CD14-positive monocyte (primary cell): ENCODE measurements at regions not wholly inside any gene's neighbourhood (a gene's known extent, or its start where the extent isn't known, plus 50 kb on each side); places are given as distances from the start of the nearest gene placed in this dataset.

Experiments used
- DNase-seq, 3 donors: peaks; one replicate each; pipeline ENCODE4 v3.0.0-alpha.2; 2011 to 2022
- H2AFZ ChIP-seq: 2 replicates; pipeline ENCODE4 v1.6.0; 2012; ENCODE audit warnings: mild to moderate bottlenecking, low read depth, low read length, inconsistent platforms; ENCODE audit not compliant: insufficient read depth, poor library complexity, severe bottlenecking
- H3K27ac ChIP-seq, 2 donors: 1 replicate in 1 of 2; 2 replicates in 1 of 2; pipeline ENCODE4 v1.5.1; 2012 to 2013; ENCODE audit warnings: low read length in 2 of 2, control low read depth in 1 of 2, inconsistent platforms in 1 of 2, low read depth in 1 of 2, mild to moderate bottlenecking in 1 of 2
- H3K27me3 ChIP-seq, 2 donors: one replicate each; pipeline versions ENCODE4 v1.6.0 to v1.6.1; 2011 to 2013; ENCODE audit warnings: low read length in 2 of 2; ENCODE audit not compliant: control insufficient read depth in 2 of 2, insufficient read depth in 2 of 2
- H3K36me3 ChIP-seq, 2 donors: replicated peaks in 1 of 2; 1 replicate in 1 of 2; 2 replicates in 1 of 2; pipeline versions ENCODE4 v1.5.1 to v1.6.1; 2012 to 2013; ENCODE audit warnings: low read length in 2 of 2, control low read depth in 1 of 2, inconsistent platforms in 1 of 2, mild to moderate bottlenecking in 1 of 2; ENCODE audit not compliant: insufficient read depth in 2 of 2, control insufficient read depth in 1 of 2
- H3K4me1 ChIP-seq, 2 donors: 1 replicate in 1 of 2; 2 replicates in 1 of 2; pipeline versions ENCODE4 v1.5.1 to v1.6.1; 2012 to 2013; ENCODE audit warnings: low read length in 2 of 2, control low read depth in 1 of 2, inconsistent platforms in 1 of 2, mild to moderate bottlenecking in 1 of 2, moderate library complexity in 1 of 2; ENCODE audit not compliant: insufficient read depth in 2 of 2, control insufficient read depth in 1 of 2
- H3K4me2 ChIP-seq: replicated peaks from 2 replicates; pipeline ENCODE3; 2012; ENCODE audit warnings: low read length, moderate library complexity, mild to moderate bottlenecking; ENCODE audit not compliant: poor library complexity, severe bottlenecking; ENCODE audit errors: extremely low read depth
- H3K4me3 ChIP-seq, 3 experiments: fragments of 200-600 bp in 1 of 3; sonication (generic) in 1 of 3; replicated peaks in 1 of 3; 1 replicate in 2 of 3; 2 replicates in 1 of 3; pipeline ENCODE4 v1.5.1; 2011 to 2013; ENCODE audit warnings: low read length in 3 of 3, mild to moderate bottlenecking in 3 of 3, control low read depth in 2 of 3, low read depth in 2 of 3, inconsistent platforms in 1 of 3, moderate library complexity in 1 of 3
- H3K79me2 ChIP-seq: 2 replicates; pipeline ENCODE4 v1.6.0; 2012; ENCODE audit warnings: mild to moderate bottlenecking, control low read depth, inconsistent platforms, low read length, moderate library complexity; ENCODE audit not compliant: insufficient read depth
- H3K9ac ChIP-seq: 2 replicates; pipeline ENCODE4 v1.6.0; 2017; ENCODE audit warnings: low read length, mild to moderate bottlenecking; ENCODE audit not compliant: insufficient read depth, poor library complexity, severe bottlenecking
- H3K9me3 ChIP-seq, 2 donors: replicated peaks in 1 of 2; 1 replicate in 1 of 2; 2 replicates in 1 of 2; pipeline versions ENCODE4 v1.5.1 to v1.6.1; 2012 to 2013; ENCODE audit warnings: low read length in 2 of 2, control low read depth in 1 of 2; ENCODE audit not compliant: control insufficient read depth in 1 of 2, insufficient read depth in 1 of 2
- H4K20me1 ChIP-seq: 2 replicates; pipeline ENCODE4 v1.6.0; 2012; ENCODE audit warnings: mild to moderate bottlenecking, low read length, control low read depth, moderate library complexity; ENCODE audit not compliant: insufficient read depth
- H3K27ac Mint-ChIP-seq, 7 donors: one replicate each; pipeline ENCODE4 v1.8.0; 2020; ENCODE audit warnings: mild to moderate bottlenecking in 7 of 7, mixed read lengths in 7 of 7, moderate library complexity in 6 of 7, inconsistent platforms in 2 of 7
- H3K27me3 Mint-ChIP-seq, 3 donors: one replicate each; pipeline ENCODE4 v1.8.0; 2021 to 2022; ENCODE audit warnings: low read depth in 3 of 3, mild to moderate bottlenecking in 3 of 3, mixed read lengths in 3 of 3, moderate library complexity in 3 of 3, inconsistent platforms in 1 of 3
- H3K36me3 Mint-ChIP-seq, 2 donors: one replicate each; pipeline ENCODE4 v1.8.0; 2020; ENCODE audit warnings: mixed read lengths in 2 of 2, inconsistent platforms in 1 of 2, mild to moderate bottlenecking in 1 of 2
- H3K4me1 Mint-ChIP-seq: one replicate; pipeline ENCODE4 v1.8.0; 2020; ENCODE audit warnings: mild to moderate bottlenecking, mixed read lengths
- H3K4me3 Mint-ChIP-seq, 2 donors: one replicate each; pipeline ENCODE4 v1.8.0; 2020; ENCODE audit warnings: mild to moderate bottlenecking in 2 of 2, mixed read lengths in 2 of 2, moderate library complexity in 1 of 2
- H3K9me3 Mint-ChIP-seq, 7 donors: one replicate each; pipeline ENCODE4 v1.8.0; 2020 to 2022; ENCODE audit warnings: mixed read lengths in 7 of 7, mild to moderate bottlenecking in 6 of 7, moderate library complexity in 6 of 7, inconsistent platforms in 2 of 7
- CTCF ChIP-seq: fragments of 200-600 bp; IDR thresholded peaks from one replicate; pipeline ENCODE4 v1.8.0; 2022; ENCODE audit warnings: antibody characterized with exemption, mild to moderate bottlenecking
- WGBS: methylation state at CpG from one replicate; pipeline ENCODE4 v1.1.5; 2013; ENCODE audit warnings: missing lambda C conversion rate; ENCODE audit not compliant: insufficient coverage; 5-methylcytosine and 5-hydroxymethylcytosine counted together
- intact Hi-C, 2 donors: fragments of 100-400 bp; cut with micrococcal nuclease; formaldehyde crosslinking; loops; one replicate each; pipeline versions ENCODE4 v1.15.0 to v1.15.1; 2023

- peak; percentile 68 for TF ChIP-seq CTCF
Observed at GRCh38 chr3:178385280-178385952, 150.8 kb upstream of the KCNMB2 start.

GRCh38 chr3:178386401-178386800 is 149.8 kb upstream of the KCNMB2 start:
- Histone ChIP-seq H3K27me3 (no peaks in the 10 kb centered on the region), H3K36me3 (no peaks in the 10 kb centered on the region), H3K79me2 (no peaks in the 10 kb centered on the region), H3K4me1 (no peaks in the 10 kb centered on the region), H3K27ac (no peak overlapping the region), H2AFZ (no peak overlapping the region), H3K9ac (no peak overlapping the region), H4K20me1 (no peaks in the 10 kb centered on the region), H3K9me3 (no peaks in the 10 kb centered on the region), H3K4me2 (no peak overlapping the region), H3K4me3 (no peak overlapping the region)
- no peaks in the 10 kb centered on the region for H3K27me3 Mint-ChIP-seq
- intact Hi-C loops: loop anchor here in 1 of 2 donors (10.0 kb wide), 1 partner anchor 1512 kb away; no protein-coding TSS in a partner anchor
- 100% methylated on average over 1 of the region's 5 CpGs for WGBS
- no peak overlapping the region for H3K4me3 Mint-ChIP-seq
- no peak overlapping the region for H3K27ac Mint-ChIP-seq
- H3K9me3 Mint-ChIP-seq: no peaks in the 10 kb centered on the region
- TF ChIP-seq CTCF: no peak
- no peak for DNase-seq
- H3K36me3 Mint-ChIP-seq: no peaks in the 10 kb centered on the region
- no peaks in the 10 kb centered on the region for H3K4me1 Mint-ChIP-seq

More at GRCh38 chr3:178385280-178385952, 150.8 kb upstream of the KCNMB2 start:
- no peak overlapping the region for H3K4me3 Mint-ChIP-seq
- DNase-seq: peak in 2 of 3 donors; percentile 3 to 9
- Histone ChIP-seq H3K4me2 (no peak overlapping the region), H3K4me1 (no peaks in the 10 kb centered on the region), H4K20me1 (no peaks in the 10 kb centered on the region), H3K27ac (no peak overlapping the region), H3K79me2 (no peaks in the 10 kb centered on the region), H3K27me3 (no peaks in the 10 kb centered on the region), H3K9ac (no peak overlapping the region), H3K4me3 (no peak overlapping the region), H2AFZ (no peak overlapping the region), H3K9me3 (no peaks in the 10 kb centered on the region), H3K36me3 (no peaks in the 10 kb centered on the region)
- intact Hi-C loops: loop anchor here in 1 of 2 donors (10.0 kb wide), 1 partner anchor 1511 kb away; no protein-coding TSS in a partner anchor
- H3K4me1 Mint-ChIP-seq: no peaks in the 10 kb centered on the region
- H3K36me3 Mint-ChIP-seq: no peaks in the 10 kb centered on the region
- no peaks in the 10 kb centered on the region for H3K9me3 Mint-ChIP-seq
- H3K27ac Mint-ChIP-seq: no peak overlapping the region
- H3K27me3 Mint-ChIP-seq: no peaks in the 10 kb centered on the region
- WGBS: no CpG with 5 or more reads among the region's 5 CpGs
